Tongue (tissue), 1 donor: ENCODE measurements at regions not wholly inside any gene's neighbourhood (a gene's known extent, or its start where the extent isn't known, plus 50 kb on each side); places are given as distances from the start of the nearest gene placed in this dataset.

Experiments used
- DNase-seq: peaks from one replicate; pipeline ENCODE4 v3.0.0-alpha.2; 2015

- DNase-seq: no peak
Measured at GRCh38 chr18:45266023-45266422, 349.3 kb upstream of the SLC14A2 start.

- DNase-seq: no peak
Measured at GRCh38 chr18:45267622-45268021, 347.7 kb upstream of the SLC14A2 start.

GRCh38 chr18:45268583-45268982, 346.7 kb upstream of the SLC14A2 start:
- no peak for DNase-seq

- DNase-seq: no peak
Measured at GRCh38 chr18:45270289-45270771, 344.9 kb upstream of the SLC14A2 start.

- DNase-seq: no peak
Measured at GRCh38 chr18:45274026-45274425, 341.2 kb upstream of the SLC14A2 start.

- no peak for DNase-seq
Measured at GRCh38 chr18:45275367-45276113, 339.7 kb upstream of the SLC14A2 start.

- DNase-seq: no peak
Measured at GRCh38 chr18:45276878-45277277, 338.4 kb upstream of the SLC14A2 start.

- DNase-seq: no peak
Measured at GRCh38 chr18:45277908-45278307, 337.4 kb upstream of the SLC14A2 start.

GRCh38 chr18:45280481-45281276, 334.6 kb upstream of the SLC14A2 start:
- DNase-seq: no peak

GRCh38 chr18:45282101-45282812, 333.0 kb upstream of the SLC14A2 start:
- no peak for DNase-seq

GRCh38 chr18:45284174-45284573, 331.1 kb upstream of the SLC14A2 start:
- DNase-seq: no peak

- DNase-seq: no peak
Measured at GRCh38 chr18:45284851-45285250, 330.4 kb upstream of the SLC14A2 start.

- DNase-seq: no peak
Measured at GRCh38 chr18:45285251-45285650, 330.0 kb upstream of the SLC14A2 start.

GRCh38 chr18:45286431-45286830, 328.8 kb upstream of the SLC14A2 start:
- no peak for DNase-seq

GRCh38 chr18:45287531-45287930, 327.7 kb upstream of the SLC14A2 start:
- no peak for DNase-seq

- DNase-seq: no peak
Measured at GRCh38 chr18:45290364-45290763, 324.9 kb upstream of the SLC14A2 start.

GRCh38 chr18:45291621-45292615, 323.4 kb upstream of the SLC14A2 start:
- peak; percentile 31 for DNase-seq

- peak; percentile 14 for DNase-seq
Measured at GRCh38 chr18:45295388-45295787, 319.9 kb upstream of the SLC14A2 start.

GRCh38 chr18:45298986-45299385, 316.3 kb upstream of the SLC14A2 start:
- DNase-seq: no peak

GRCh38 chr18:45303026-45303425, 312.2 kb upstream of the SLC14A2 start:
- DNase-seq: no peak

GRCh38 chr18:45304558-45304957, 310.7 kb upstream of the SLC14A2 start:
- DNase-seq: no peak
